Parathyroid adenoma (tissue), 2 donors: ENCODE measurements at regions not wholly inside any gene's neighbourhood (a gene's known extent, or its start where the extent isn't known, plus 50 kb on each side); places are given as distances from the start of the nearest gene placed in this dataset.

Experiments used
- H2AFZ ChIP-seq: fragments of 300-600 bp; sonication (generic); one replicate; pipeline ENCODE4 v1.7.0; 2017; ENCODE audit warnings: antibody characterized with exemption, mild to moderate bottlenecking
- H3K27ac ChIP-seq: fragments of 300-600 bp; sonication (generic); one replicate; pipeline ENCODE4 v1.7.0; 2017
- H3K27me3 ChIP-seq: fragments of 300-600 bp; sonication (generic); one replicate; pipeline ENCODE4 v1.7.0; 2017; ENCODE audit warnings: low read length; ENCODE audit not compliant: control insufficient read depth, insufficient read depth
- H3K36me3 ChIP-seq: fragments of 300-600 bp; sonication (generic); one replicate; pipeline ENCODE4 v1.7.0; 2017; ENCODE audit warnings: low read length; ENCODE audit not compliant: control insufficient read depth, insufficient read depth
- H3K4me1 ChIP-seq: fragments of 300-600 bp; sonication (generic); one replicate; pipeline ENCODE4 v1.7.0; 2017; ENCODE audit warnings: control low read depth
- H3K4me2 ChIP-seq: fragments of 300-600 bp; sonication (generic); one replicate; pipeline ENCODE4 v1.7.0; 2017; ENCODE audit warnings: low read length
- H3K4me3 ChIP-seq: fragments of 300-600 bp; sonication (generic); one replicate; pipeline ENCODE4 v1.7.0; 2017; ENCODE audit warnings: low read depth, low read length
- H3K79me2 ChIP-seq: fragments of 300-600 bp; sonication (generic); one replicate; pipeline ENCODE4 v1.7.0; 2017; ENCODE audit warnings: control low read depth
- H3K9ac ChIP-seq: fragments of 300-600 bp; sonication (generic); one replicate; pipeline ENCODE4 v1.7.0; 2017; ENCODE audit warnings: mild to moderate bottlenecking
- H3K9me3 ChIP-seq: fragments of 300-600 bp; sonication (generic); one replicate; pipeline ENCODE4 v1.7.0; 2017; ENCODE audit warnings: low read length; ENCODE audit not compliant: control insufficient read depth
- TF ChIP-seq, protein P1 (sequence below): fragments of 300-600 bp; sonication (generic); IDR thresholded peaks from one replicate; pipeline ENCODE4 v1.7.0; 2017; ENCODE audit warnings: antibody characterized with exemption, mild to moderate bottlenecking
- donor health status: primary hyperparathyroidism.

DNA sequence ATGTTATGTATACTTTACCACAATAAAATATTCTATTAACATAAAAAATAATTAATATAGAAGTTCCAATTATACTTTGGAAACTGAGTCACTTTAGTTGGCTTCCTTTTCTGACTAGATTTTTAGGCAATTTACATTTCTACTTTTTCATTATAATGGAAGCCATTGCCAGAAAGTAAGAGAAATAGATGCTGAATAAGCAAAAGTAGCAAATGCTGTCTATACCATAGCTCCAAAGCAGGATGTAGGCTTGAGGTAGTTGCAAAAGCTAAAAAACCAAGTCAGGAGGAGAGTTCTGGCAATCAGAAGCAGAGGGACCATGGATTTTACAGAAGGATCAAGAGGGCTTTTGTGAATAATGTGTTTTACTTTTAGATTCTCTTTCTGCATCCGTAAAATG, 262.4 kb upstream of the TMEM229A start:
- no peaks in the 10 kb centered on the region for H3K27me3 ChIP-seq
- H3K27ac ChIP-seq: no peak overlapping the region
- H2AFZ ChIP-seq: no peak overlapping the region
- TF ChIP-seq, protein P1, sequence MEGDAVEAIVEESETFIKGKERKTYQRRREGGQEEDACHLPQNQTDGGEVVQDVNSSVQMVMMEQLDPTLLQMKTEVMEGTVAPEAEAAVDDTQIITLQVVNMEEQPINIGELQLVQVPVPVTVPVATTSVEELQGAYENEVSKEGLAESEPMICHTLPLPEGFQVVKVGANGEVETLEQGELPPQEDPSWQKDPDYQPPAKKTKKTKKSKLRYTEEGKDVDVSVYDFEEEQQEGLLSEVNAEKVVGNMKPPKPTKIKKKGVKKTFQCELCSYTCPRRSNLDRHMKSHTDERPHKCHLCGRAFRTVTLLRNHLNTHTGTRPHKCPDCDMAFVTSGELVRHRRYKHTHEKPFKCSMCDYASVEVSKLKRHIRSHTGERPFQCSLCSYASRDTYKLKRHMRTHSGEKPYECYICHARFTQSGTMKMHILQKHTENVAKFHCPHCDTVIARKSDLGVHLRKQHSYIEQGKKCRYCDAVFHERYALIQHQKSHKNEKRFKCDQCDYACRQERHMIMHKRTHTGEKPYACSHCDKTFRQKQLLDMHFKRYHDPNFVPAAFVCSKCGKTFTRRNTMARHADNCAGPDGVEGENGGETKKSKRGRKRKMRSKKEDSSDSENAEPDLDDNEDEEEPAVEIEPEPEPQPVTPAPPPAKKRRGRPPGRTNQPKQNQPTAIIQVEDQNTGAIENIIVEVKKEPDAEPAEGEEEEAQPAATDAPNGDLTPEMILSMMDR: no peak
- no peak overlapping the region for H3K4me2 ChIP-seq
- no peaks in the 10 kb centered on the region for H3K36me3 ChIP-seq
- H3K79me2 ChIP-seq: no peaks in the 10 kb centered on the region
- no peaks in the 10 kb centered on the region for H3K4me1 ChIP-seq
- H3K4me3 ChIP-seq: no peak overlapping the region
- no peaks in the 10 kb centered on the region for H3K9me3 ChIP-seq
- no peak overlapping the region for H3K9ac ChIP-seq

DNA sequence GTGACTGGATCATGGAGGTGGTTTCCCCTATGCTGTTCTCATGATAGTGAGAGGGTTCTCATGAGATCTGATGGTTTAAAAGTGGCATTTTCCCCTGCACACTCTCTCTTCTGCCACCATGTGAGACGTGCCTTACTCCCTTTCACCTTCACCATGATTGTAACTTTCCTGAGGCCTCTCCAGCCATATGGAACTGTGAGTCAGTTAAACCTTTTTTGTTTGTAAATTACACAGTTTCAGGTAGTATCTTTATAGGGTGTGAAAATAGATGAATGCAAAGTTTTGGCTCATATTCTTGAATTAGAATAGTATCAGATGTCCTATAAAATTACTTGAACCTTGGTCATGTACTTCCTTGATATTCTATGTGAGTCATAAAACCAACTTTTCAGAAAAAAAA, 252.1 kb upstream of the TMEM229A start:
- Histone ChIP-seq H3K4me3 (no peak overlapping the region), H3K36me3 (no peaks in the 10 kb centered on the region), H3K27ac (no peak overlapping the region), H3K27me3 (no peaks in the 10 kb centered on the region), H3K79me2 (no peaks in the 10 kb centered on the region), H3K4me1 (no peaks in the 10 kb centered on the region), H3K4me2 (no peak overlapping the region), H3K9me3 (no peaks in the 10 kb centered on the region), H3K9ac (no peak overlapping the region), H2AFZ (no peak overlapping the region)
- TF ChIP-seq, protein P1: no peak

DNA sequence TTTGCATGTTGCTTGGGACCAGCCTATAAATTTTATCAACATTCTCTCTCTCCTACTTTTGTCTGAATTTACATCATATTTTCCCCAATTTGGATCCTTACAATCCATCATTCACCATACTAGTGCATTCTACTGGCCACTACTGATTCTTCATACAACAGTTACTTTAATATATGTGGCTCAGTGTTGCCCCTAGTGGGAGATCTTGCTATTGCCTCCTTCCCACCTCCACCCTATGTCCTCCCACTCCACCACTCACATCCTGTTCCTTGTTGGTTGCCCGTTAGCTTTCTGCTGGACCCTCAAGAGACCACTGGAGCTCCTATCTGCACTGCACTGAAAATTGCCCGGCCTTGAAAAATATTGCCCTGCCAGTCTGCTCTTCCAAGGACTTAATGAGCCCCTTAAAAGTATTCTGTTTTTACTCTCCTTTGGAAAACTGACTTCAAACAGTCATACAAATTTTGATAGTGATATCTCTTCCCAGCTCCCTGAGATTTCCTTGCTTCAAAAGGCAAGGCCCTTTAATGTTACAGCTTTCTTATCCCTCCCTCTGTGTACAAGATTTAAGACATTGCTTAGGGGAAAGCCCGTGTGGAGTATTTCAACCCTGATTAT, 243.2 kb upstream of the TMEM229A start:
- no peak overlapping the region for H3K4me3 ChIP-seq
- H3K27me3 ChIP-seq: no peaks in the 10 kb centered on the region
- H3K9ac ChIP-seq: no peak overlapping the region
- no peaks in the 10 kb centered on the region for H3K4me1 ChIP-seq
- H3K27ac ChIP-seq: no peak overlapping the region
- no peak overlapping the region for H3K4me2 ChIP-seq
- TF ChIP-seq, protein P1: no peak
- no peaks in the 10 kb centered on the region for H3K79me2 ChIP-seq
- H2AFZ ChIP-seq: no peak overlapping the region
- H3K9me3 ChIP-seq: no peaks in the 10 kb centered on the region
- no peaks in the 10 kb centered on the region for H3K36me3 ChIP-seq

DNA sequence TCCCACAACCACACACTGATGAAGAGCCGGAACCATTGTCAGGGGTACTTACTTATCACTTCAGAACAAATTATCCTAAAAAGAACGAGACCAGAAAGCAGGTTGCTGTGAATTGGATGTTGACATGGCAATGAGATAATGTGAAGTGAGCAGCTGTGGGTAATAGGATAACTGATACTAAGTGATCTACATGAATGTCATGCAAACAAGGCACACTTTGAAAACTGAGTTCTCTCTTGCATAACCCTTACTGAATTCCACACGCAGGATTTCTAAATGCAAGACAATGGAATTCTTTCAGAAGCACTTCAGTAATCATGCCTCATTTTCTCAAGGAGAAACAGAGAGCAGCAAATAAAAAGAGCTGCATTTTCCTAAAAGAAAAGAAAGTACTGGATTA, 242.5 kb upstream of the TMEM229A start:
- Histone ChIP-seq H3K27me3 (no peaks in the 10 kb centered on the region), H3K4me1 (no peaks in the 10 kb centered on the region), H3K4me3 (no peak overlapping the region), H3K79me2 (no peaks in the 10 kb centered on the region), H3K4me2 (no peak overlapping the region), H3K9me3 (no peaks in the 10 kb centered on the region), H3K36me3 (no peaks in the 10 kb centered on the region), H3K9ac (no peak overlapping the region), H2AFZ (no peak overlapping the region), H3K27ac (no peak overlapping the region)
- TF ChIP-seq, protein P1: no peak

DNA sequence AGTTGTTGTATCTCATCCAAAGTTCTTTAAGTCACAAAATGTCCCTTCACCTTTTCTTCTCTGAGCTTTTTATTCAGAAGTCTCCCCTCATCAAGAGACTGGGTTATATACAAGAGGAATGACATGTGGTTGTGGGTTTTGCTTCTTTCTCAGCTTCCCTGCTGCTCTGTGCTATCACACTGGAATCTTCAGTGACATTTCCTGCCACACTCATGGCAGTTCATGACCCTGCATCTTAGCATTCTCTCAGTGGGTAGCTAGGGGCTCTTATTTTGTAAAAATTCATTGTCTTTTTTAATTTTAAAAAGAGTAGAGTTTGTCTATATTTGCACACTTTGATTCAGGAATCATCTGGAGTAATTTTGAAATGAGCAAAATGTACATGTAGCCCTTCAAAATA, 236.9 kb upstream of the TMEM229A start:
- H3K27me3 ChIP-seq: no peaks in the 10 kb centered on the region
- TF ChIP-seq, protein P1: no peak
- no peak overlapping the region for H2AFZ ChIP-seq
- no peaks in the 10 kb centered on the region for H3K36me3 ChIP-seq
- no peaks in the 10 kb centered on the region for H3K9me3 ChIP-seq
- no peak overlapping the region for H3K4me3 ChIP-seq
- H3K4me1 ChIP-seq: no peaks in the 10 kb centered on the region
- no peak overlapping the region for H3K4me2 ChIP-seq
- no peaks in the 10 kb centered on the region for H3K79me2 ChIP-seq
- no peak overlapping the region for H3K27ac ChIP-seq
- no peak overlapping the region for H3K9ac ChIP-seq
